NCI-H2227 (cell line): ENCODE measurements at regions not wholly inside any gene's neighbourhood (a gene's known extent, or its start where the extent isn't known, plus 50 kb on each side); places are given as distances from the start of the nearest gene placed in this dataset.
"Not testable (repeated sequence)": the region's sequence is repeated elsewhere in the genome, so short reads cannot be mapped to it uniquely, and the experiment has no call there.

ENCODE experiments used
- DNase-seq: peaks from one replicate; lab custom pipeline; 2025; ENCODE audit not compliant: unreplicated experiment; lab: John Stamatoyannopoulos, UW

DNA sequence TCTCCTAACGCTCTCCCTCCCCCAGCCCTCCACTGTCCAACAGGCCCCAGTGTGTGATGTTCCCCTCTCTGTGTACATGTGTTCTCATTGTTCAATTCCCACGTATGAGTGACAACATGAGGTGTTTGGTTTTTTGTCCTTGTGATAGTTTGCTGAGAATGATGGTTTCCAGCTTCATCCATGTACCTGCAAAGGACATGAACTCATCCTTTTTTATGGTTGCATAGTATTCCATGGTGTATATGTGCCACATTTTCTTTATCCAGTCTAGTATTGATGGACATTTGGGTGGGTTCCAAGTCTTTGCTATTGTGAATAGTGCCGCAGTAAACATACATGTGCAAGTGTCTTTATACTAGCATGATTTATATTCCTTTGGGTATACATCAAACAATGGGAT, 347.4 kb downstream of the MAGEE1 start:
- not testable (repeated sequence) for DNase-seq

DNA sequence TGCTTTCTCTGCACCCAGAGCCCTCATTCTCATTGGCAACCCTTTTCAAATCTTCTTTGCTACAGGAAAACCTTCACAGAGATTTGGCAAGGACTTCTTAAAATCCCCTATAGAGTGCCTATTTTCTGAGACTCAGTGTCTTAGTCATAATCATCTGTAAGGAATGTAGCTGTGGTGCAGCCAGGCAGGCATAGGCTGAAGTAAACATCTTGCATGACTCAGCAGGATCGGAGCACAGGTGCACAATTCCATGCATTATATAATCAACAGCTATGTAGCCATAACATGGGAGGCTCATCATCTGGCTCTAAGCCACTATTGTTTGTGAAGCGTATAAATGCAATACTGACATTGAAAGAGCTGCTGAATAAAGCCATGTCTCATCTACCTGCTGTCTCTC, 368.8 kb downstream of the MAGEE1 start:
- DNase-seq = no peak

- no peak for DNase-seq
These were observed 375.2 kb downstream of the MAGEE1 start for GRCh38 chrX:76802708-76803107.

- DNase-seq = no peak
These were observed 388.2 kb downstream of the MAGEE1 start for GRCh38 chrX:76815754-76816153.

DNA sequence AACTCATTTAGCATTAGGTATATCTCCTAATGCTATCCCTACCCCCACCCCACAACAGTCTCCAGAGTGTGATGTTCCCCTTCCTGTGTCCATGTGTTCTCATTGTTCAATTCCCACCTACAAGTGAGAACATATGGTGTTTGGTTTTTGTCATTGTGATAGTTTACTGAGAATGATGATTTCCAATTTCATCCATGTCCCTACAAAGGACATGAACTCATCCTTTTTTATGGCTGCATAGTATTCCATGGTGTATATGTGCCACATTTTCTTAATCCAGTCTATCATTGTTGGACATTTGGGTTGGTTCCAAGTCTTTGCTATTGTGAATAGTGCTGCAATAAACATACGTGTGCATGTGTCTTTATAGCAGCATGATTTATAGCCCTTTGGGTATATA, 389.8 kb downstream of the MAGEE1 start:
- not testable (repeated sequence) for DNase-seq

- DNase-seq = no peak
These were observed 393.8 kb downstream of the MAGEE1 start for GRCh38 chrX:76821276-76821675.

DNA sequence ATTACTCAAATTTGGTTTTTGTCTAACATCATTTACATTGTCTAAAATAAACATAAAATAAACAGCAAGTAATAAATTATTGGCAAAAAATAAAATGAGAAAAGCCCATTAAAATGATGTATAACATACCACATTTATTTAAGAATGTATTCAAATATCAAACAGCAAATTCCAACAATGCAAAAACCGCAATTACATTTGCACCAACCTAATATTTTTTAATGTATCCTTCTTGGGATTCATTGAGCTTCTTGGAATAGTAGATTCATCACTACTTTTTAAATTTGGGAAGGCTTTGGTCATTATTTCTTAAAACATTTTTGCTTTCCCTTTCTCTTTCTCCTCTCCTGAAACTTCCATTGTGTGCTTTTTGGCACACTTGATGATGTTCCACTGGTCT, 400.2 kb downstream of the MAGEE1 start:
- DNase-seq = no peak

GRCh38 chrX:76840902-76841301, 413.4 kb downstream of the MAGEE1 start:
- not testable (repeated sequence) for DNase-seq

GRCh38 chrX:76850851-76851250, 423.3 kb downstream of the MAGEE1 start:
- no peak for DNase-seq

DNA sequence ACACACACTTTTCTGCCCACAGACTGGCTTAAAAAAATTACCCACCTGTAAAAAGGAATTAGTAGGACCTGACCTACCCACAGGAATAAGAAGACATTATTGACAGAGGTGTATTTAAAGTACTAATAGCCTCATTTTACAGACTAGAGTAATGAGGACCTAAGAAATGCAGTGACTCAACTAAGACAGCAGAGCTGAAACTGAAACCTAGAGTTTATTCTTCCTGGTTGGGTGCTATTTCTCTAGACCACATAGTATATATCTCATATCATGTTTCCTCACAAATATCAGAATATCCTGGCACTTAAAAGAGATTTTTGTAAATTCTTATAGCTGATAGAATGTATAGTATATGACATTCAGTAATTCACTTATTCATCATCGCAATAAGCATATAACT, 435.0 kb downstream of the MAGEE1 start:
- no peak for DNase-seq

DNA sequence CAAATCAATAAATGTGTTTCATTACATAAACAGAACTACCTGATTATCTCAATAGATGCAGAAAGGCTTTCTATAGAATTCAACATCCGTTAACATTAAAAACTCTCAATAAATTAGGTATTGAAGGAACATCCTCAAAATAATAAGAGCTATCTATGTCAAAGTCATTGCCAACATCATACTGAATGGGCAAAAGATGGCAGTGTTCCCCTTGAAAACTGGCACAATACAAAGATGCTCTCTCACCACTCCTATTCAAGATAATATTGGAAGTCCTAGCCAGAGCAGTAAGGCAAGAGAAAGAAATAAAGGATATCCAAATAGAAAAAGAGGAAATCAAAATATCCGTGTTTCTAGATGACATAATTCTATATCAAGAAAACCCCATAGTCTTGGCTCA, 466.4 kb downstream of the MAGEE1 start:
- DNase-seq = no peak

DNA sequence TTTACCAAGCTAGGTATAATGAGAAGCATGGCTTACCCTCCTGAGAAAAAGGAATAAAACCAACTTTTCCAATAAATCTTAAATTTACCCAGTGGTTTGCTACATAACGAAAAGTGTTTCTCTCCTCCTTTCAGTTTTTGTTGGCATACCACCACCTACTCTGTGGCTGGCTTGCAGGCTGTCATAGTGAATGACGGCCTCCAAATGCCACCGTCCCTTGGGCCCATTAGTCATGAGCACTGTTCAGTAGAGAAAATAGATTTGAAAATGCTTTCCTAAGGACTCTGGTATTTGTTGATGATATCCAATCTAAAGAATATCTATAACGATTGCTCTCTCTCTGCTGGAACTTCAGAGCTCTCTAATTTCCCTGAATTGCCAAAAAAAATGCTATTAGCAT, 488.3 kb downstream of the MAGEE1 start:
- DNase-seq = no peak

- no peak for DNase-seq
These were observed 490.5 kb downstream of the MAGEE1 start for GRCh38 chrX:76918033-76918432.

DNA sequence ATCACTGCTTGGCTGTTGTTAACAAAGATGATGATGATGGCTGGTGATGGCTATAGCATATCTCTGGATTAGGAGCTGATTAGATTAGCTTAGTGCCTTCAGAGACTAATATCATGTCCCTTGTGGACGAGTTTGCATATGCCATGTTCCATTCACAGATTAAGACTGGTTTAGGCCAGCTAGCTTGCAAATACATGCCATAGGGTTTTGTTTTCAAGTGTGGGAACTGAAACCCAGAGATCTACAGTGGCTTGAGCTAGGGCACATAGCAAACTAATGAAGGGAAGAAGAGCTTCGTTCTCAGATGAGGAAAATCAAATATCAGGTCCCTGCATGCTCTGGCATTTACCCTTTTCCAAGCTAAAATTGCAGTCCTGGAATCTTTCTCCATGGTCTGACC, 492.3 kb downstream of the MAGEE1 start:
- no peak for DNase-seq

GRCh38 chrX:76920607-76921006, 493.1 kb downstream of the MAGEE1 start:
- no peak for DNase-seq

DNA sequence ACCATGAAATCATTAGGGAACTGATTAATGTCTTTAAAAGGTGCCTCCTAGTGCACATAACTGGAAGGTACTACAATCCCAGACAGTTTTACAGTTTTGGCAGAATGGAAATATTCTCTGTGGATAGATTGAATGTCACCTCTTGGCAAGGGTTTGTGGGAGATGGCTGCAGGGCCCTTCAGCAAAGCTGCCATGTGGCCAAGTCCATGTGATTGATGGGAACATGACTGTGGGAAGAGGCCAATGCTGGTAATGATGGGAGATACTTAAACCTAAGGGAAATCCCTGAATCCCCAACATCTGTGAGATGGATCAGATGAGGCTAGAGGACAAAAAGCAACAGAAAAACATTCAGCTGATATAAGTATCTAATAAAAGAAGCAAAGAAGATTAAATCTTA, 493.7 kb downstream of the MAGEE1 start:
- no peak for DNase-seq

DNA sequence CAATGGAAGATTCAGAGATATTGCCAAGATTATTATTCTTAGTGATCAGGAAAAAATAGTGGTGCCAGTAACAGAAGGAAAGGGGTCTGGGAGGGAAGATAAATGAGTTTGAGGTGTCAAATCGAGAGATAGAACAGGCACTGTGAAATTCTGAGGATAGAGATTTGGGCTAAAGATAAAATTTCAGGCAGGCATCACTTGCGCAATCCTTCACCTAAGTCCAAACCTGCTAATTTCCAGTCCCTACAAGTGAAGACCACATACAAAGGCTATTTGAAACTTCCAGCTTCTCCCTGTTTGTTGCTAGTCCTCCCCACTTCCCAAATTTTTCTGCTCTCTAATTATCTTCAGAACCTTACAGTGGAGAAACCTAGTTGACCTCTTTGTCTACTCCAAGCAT, 494.6 kb downstream of the MAGEE1 start:
- no peak for DNase-seq

DNA sequence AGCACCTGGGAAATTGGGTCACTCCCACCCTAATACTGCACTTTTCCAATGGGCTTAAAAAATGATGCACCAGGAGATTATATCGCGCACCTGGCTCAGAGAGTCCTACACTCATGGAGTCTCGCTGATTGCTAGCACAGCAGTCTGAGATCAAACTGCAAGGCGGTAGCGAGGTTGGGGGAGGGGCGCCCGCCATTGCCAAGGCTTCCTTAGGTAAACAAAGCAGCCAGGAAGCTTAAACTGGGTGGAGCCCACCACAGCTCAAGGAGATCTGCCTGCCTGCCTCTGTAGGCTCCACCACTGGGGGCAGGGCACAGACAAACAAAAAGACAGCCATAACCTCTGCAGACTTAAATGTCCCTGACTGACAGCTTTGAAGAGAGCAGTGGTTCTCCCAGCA, 497.1 kb downstream of the MAGEE1 start:
- DNase-seq = not testable (repeated sequence)

DNA sequence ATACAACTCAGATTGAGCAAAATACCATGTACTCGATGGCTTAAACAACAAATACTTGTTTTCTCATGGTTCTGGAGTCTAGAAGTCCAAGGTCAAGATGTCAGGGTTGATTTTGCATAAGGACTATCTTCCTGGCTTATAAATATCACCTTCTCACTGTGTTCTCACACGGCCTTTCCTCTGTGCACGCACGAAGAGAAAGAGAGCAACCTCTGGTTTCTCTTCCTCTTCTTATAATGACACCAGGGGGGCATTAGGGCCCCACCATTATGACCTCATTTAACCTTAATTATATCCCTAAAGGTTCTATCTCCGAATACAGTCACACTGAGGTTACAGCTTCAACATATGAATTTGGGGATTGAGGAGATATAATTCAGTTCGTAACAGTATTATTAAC, 504.0 kb downstream of the MAGEE1 start:
- DNase-seq = no peak

- DNase-seq = no peak
These were observed 489.7 kb upstream of the FGF16 start for GRCh38 chrX:76957485-76957884.

DNA sequence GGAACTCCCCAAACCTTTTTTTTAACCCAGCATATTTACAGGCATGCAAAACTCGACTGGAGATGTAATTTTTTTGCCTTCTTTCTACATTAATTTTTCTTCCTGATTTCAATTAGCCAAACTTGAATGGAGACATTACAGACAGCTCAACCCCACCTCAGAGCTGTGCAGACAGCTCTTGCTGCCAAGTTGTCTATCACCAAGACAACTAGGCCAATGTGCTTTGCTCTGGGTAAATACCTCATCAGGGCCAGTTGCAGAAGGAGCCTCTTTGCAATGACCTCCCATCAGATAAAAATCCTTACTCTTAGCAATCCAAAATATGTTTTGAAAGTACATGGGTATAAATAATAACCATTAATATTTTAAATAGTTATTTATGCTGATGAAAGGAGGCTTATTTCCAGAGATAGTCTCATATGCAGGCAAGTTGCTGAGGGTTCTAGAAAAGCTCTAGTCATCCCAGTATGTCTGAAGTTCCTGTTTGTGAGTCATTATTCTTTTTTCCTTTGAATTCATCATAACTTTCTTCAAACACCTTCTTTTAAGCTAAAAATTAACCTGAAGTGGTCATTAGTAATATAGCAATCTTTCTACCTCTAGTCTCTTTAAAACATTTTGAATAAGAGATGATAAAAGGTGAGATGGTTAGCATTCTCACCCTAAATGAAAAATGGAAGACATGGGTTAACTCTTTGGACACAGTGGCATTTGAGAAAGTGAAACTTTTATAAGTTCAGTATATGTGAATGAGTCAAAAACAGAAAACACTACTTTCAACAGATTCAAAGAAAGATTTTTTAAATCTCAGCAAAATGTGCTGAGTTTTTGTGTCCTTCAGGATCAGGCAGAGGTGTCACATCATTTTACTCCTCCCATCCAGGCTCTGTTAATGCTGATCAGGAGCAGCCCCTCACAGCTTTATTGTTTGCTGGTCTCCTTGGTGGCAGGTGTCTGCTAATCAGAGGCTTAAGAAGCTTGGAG, 475.5 kb upstream of the FGF16 start:
- no peak for DNase-seq

DNA sequence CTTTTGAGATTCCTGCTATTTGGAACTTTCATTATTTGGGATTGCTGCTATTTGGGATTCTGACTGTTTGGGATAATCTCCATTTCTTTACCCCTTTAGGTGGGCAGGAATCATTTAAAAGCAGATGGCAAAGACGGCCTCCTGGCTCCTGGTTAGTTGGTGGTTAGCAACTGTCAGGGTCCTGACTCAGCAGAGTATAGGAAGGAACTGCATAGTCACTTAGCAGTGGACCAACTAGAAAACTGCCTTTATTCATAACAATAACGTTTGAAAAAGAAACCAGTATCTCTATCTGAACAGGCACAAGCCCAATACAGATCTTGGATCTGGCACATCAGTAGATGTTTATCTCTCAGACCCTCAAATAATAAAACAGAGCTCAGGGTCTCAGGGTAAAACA, 469.7 kb upstream of the FGF16 start:
- no peak for DNase-seq

DNA sequence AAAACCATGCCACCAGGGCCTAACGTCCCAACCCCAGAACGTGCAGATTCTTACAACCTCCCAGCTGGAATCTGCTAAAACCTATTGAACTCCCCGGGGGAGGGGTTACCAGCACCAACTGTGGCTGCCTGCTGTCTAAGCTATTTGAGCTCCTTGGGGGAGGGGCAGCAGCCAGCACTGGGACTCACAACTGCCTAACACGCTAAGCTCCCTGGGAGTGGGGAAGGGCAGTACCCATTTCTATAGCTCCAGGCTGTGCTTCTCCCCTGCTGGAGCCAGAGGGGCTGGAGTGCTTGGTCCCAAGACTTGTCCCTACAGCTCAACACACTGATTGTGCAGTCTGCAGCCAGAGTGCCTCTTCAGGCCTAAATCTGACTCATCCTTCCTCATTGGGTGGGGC, 459.8 kb upstream of the FGF16 start:
- no peak for DNase-seq
